ENCODE measurements at regions not wholly inside any gene's neighbourhood (a gene's known extent, or its start where the extent isn't known, plus 50 kb on each side); places are given as distances from the start of the nearest gene placed in this dataset.

GRCh38 chr2:3009483-3009882 lies 368.1 kb downstream of the EIPR1 start:
- TF ChIP-seq CTCF (IDR thresholded peaks at IDR 0.05) (no peak), POLR2AphosphoS5 (IDR thresholded peaks at IDR 0.05) (no peak), EP300 (IDR thresholded peaks at IDR 0.05; ENCODE audit: low read depth) (no peak), POLR2A (IDR thresholded peaks at IDR 0.05) (no peak)
